Fibroblast of lung (primary cell): ENCODE measurements at regions not wholly inside any gene's neighbourhood (a gene's known extent, or its start where the extent isn't known, plus 50 kb on each side); places are given as distances from the start of the nearest gene placed in this dataset.

ENCODE experiments used
- CTCF ChIP-seq, 2 donors: IDR thresholded peaks in 1 of 2; conservative IDR thresholded peaks in 1 of 2; 1 replicate in 1 of 2; 2 replicates in 1 of 2; pipeline ENCODE4 v1.5.1; 2011 to 2012; ENCODE audit warnings: low read length in 2 of 2, control low read depth in 1 of 2, inconsistent platforms in 1 of 2, low read depth in 1 of 2, mild to moderate bottlenecking in 1 of 2
- EZH2 ChIP-seq: IDR thresholded peaks from 2 replicates; pipeline ENCODE4 v1.5.1; 2012; ENCODE audit warnings: low read length, control low read depth, mild to moderate bottlenecking; ENCODE audit errors: missing control alignments

- TF ChIP-seq CTCF (conservative IDR thresholded peaks at IDR 0.05 in 1 of 2, IDR thresholded peaks at IDR 0.05 in 1 of 2; ENCODE audit: low read depth in 1 of 2, low read length in 2 of 2) (no peak), EZH2 (no peak)
Observed at GRCh38 chr1:29406814-29407213, 170.5 kb downstream of the PTPRU start.
